PC-9 (cell line): ENCODE measurements at regions not wholly inside any gene's neighbourhood (a gene's known extent, or its start where the extent isn't known, plus 50 kb on each side); places are given as distances from the start of the nearest gene placed in this dataset.
A peak's percentile ranks its signal among the peaks of the same experiment; 100 is the strongest.

Experiments used
- BruUV-seq: library from RNA; stranded (reverse); fragments of 400-500 nt; replicated peaks from 2 replicates; lab custom pipeline; 2021; lab: Mats Ljungman, UMichigan
- CTCF ChIA-PET: fragments of 300-600 bp; sonication (Branson Sonifier 250); formaldehyde crosslinking; loops from one replicate; lab custom pipeline; 2022; ENCODE audit warnings: antibody characterized with exemption; lab: Charles Lee
- POLR2A ChIA-PET: fragments of 300-600 bp; sonication (Branson Sonifier 250); formaldehyde crosslinking; loops from one replicate; lab custom pipeline; 2022; ENCODE audit warnings: antibody characterized with exemption; ENCODE audit not compliant: unreplicated experiment; lab: Charles Lee
- DNase-seq, 2 experiments: peaks; one replicate each; pipeline versions ENCODE4 v3.0.0 to v3.0.0-alpha.2; 2015 to 2022; ENCODE audit warnings: mixed read lengths in 1 of 2
- H2AFZ ChIP-seq: fragments of 200-600 bp; sonication (generic); 2 replicates; pipeline ENCODE4 v1.8.1; 2017; ENCODE audit warnings: antibody characterized with exemption
- H3F3A ChIP-seq: fragments of 200-600 bp; sonication (generic); 2 replicates; pipeline ENCODE4 v1.8.1; 2017; ENCODE audit warnings: antibody characterized with exemption, mild to moderate bottlenecking, low read depth; ENCODE audit not compliant: insufficient read depth
- H3K27ac ChIP-seq: fragments of 200-600 bp; sonication (generic); 2 replicates; pipeline ENCODE4 v1.6.1; 2016; ENCODE audit warnings: mixed run types
- H3K27me3 ChIP-seq: fragments of 200-600 bp; sonication (generic); 2 replicates; pipeline ENCODE4 v1.6.1; 2016; ENCODE audit warnings: low read depth, mixed run types; ENCODE audit not compliant: insufficient read depth
- H3K36me3 ChIP-seq: fragments of 200-600 bp; sonication (generic); 2 replicates; pipeline ENCODE4 v1.6.1; 2016; ENCODE audit warnings: low read depth, mixed run types
- H3K4me1 ChIP-seq: fragments of 200-600 bp; sonication (generic); replicated peaks from 2 replicates; pipeline ENCODE4 v1.6.1; 2016; ENCODE audit warnings: mixed run types; ENCODE audit not compliant: insufficient read depth
- H3K4me2 ChIP-seq: fragments of 200-600 bp; sonication (generic); 2 replicates; pipeline ENCODE4 v1.6.1; 2017; ENCODE audit warnings: mixed run types
- H3K4me3 ChIP-seq: fragments of 200-600 bp; sonication (generic); 2 replicates; pipeline ENCODE4 v1.6.1; 2016; ENCODE audit warnings: mixed run types
- H3K79me2 ChIP-seq: fragments of 200-600 bp; sonication (generic); 2 replicates; pipeline ENCODE4 v1.6.1; 2017; ENCODE audit warnings: low read depth, mixed run types
- H3K9me2 ChIP-seq: fragments of 200-600 bp; sonication (generic); 2 replicates; pipeline ENCODE4 v1.8.1; 2017; ENCODE audit warnings: mild to moderate bottlenecking; ENCODE audit not compliant: insufficient read depth
- H3K9me3 ChIP-seq: fragments of 200-600 bp; sonication (generic); 2 replicates; pipeline ENCODE4 v1.8.1; 2016; ENCODE audit warnings: low read depth; ENCODE audit not compliant: insufficient read depth
- H4K20me1 ChIP-seq: fragments of 200-600 bp; sonication (generic); 2 replicates; pipeline ENCODE4 v1.8.1; 2017; ENCODE audit not compliant: insufficient read depth
- CTCF ChIP-seq: fragments of 200-600 bp; sonication (generic); conservative IDR thresholded peaks from 2 replicates; pipeline ENCODE4 v1.6.1; 2017; ENCODE audit warnings: mixed run types, antibody characterized with exemption, mild to moderate bottlenecking, moderate library complexity
- EZH2 ChIP-seq: fragments of 200-600 bp; sonication (generic); IDR thresholded peaks from 2 replicates; pipeline ENCODE4 v1.8.0; 2017; ENCODE audit warnings: antibody characterized with exemption, low read depth
- intact Hi-C: fragments of 100-400 bp; cut with micrococcal nuclease; formaldehyde crosslinking; loops from one replicate; pipeline ENCODE4 v1.10.0; 2022; ENCODE audit not compliant: unreplicated experiment

GRCh38 chr1:98460136-98460535, 201.4 kb upstream of the SNX7 start:
- CTCF ChIA-PET: no interaction called here
- no peak overlapping the region for H3K27ac ChIP-seq

GRCh38 chr1:98459486-98459870, 202.0 kb upstream of the SNX7 start:
- intact Hi-C loops: no loop called here
- Histone ChIP-seq H2AFZ (no peak overlapping the region), H3K9me3 (no peaks in the 10 kb centered on the region), H3K9me2 (no peaks in the 10 kb centered on the region), H3F3A (no peaks in the 10 kb centered on the region), H3K4me2 (no peak overlapping the region), H3K27me3 (no peaks in the 10 kb centered on the region), H3K4me3 (no peak overlapping the region), H3K36me3 (no peaks in the 10 kb centered on the region), H4K20me1 (no peaks in the 10 kb centered on the region), H3K79me2 (no peaks in the 10 kb centered on the region), H3K27ac (no peak overlapping the region), H3K4me1 (no peaks in the 10 kb centered on the region)
- ChIA-PET POLR2A (no interaction called here), CTCF (interaction anchor here (0.6 kb wide), 1 partner anchor 196 kb away, joined by 5 read pairs; no protein-coding TSS in a partner anchor)
- no peak for TF ChIP-seq CTCF
- TF ChIP-seq EZH2: no peak
- no peak for DNase-seq
- BruUV-seq: no TSS peak

More at GRCh38 chr1:98460136-98460535, 201.4 kb upstream of the SNX7 start:
- Histone ChIP-seq H3K27me3 (no peaks in the 10 kb centered on the region), H4K20me1 (no peaks in the 10 kb centered on the region), H2AFZ (no peak overlapping the region), H3K9me3 (no peaks in the 10 kb centered on the region), H3K4me1 (no peaks in the 10 kb centered on the region), H3K9me2 (no peaks in the 10 kb centered on the region), H3K79me2 (no peaks in the 10 kb centered on the region), H3F3A (no peaks in the 10 kb centered on the region), H3K4me2 (no peak overlapping the region), H3K36me3 (no peaks in the 10 kb centered on the region), H3K4me3 (no peak overlapping the region)
- TF ChIP-seq CTCF (no peak), EZH2 (no peak)
- DNase-seq: no peak
- intact Hi-C loops: no loop called here
- POLR2A ChIA-PET: no interaction called here
- BruUV-seq: no TSS peak

GRCh38 chr1:98458511-98459485, 202.7 kb upstream of the SNX7 start:
- TF ChIP-seq CTCF (no peak), EZH2 (no peak)
- ChIA-PET POLR2A (no interaction called here), CTCF (interaction anchor here (0.6 kb wide), 1 partner anchor 195 kb away, joined by 5 read pairs; no protein-coding TSS in a partner anchor)
- Histone ChIP-seq H3K9me3 (no peaks in the 10 kb centered on the region), H3K9me2 (no peaks in the 10 kb centered on the region), H3K4me3 (no peak overlapping the region), H3K79me2 (no peaks in the 10 kb centered on the region), H3K27ac (no peak overlapping the region), H3K36me3 (no peaks in the 10 kb centered on the region), H3K4me2 (no peak overlapping the region), H3K4me1 (no peaks in the 10 kb centered on the region), H3K27me3 (no peaks in the 10 kb centered on the region), H2AFZ (peak overlapping the region; percentile 49; the same call in 1 of the 2 replicates), H3F3A (no peaks in the 10 kb centered on the region), H4K20me1 (no peaks in the 10 kb centered on the region)
- intact Hi-C loops: no loop called here
- DNase-seq: peak in 1 of 2 experiments; percentile 31
- no TSS peak for BruUV-seq
